OCI-LY7 (cell line): ENCODE measurements at regions not wholly inside any gene's neighbourhood (a gene's known extent, or its start where the extent isn't known, plus 50 kb on each side); places are given as distances from the start of the nearest gene placed in this dataset.
A peak's percentile ranks its signal among the peaks of the same experiment; 100 is the strongest.

Source experiments
- BruUV-seq: library from RNA; stranded (reverse); fragments of 400-500 nt; replicated peaks from 2 replicates; lab custom pipeline; 2021; lab: Mats Ljungman, UMichigan
- CTCF ChIA-PET: fragments of 300-600 bp; sonication (Branson Sonifier 250); formaldehyde crosslinking; loops from one replicate; lab custom pipeline; 2022; ENCODE audit warnings: antibody characterized with exemption; ENCODE audit not compliant: unreplicated experiment; lab: Charles Lee
- POLR2A ChIA-PET: fragments of 300-600 bp; sonication (Branson Sonifier 250); formaldehyde crosslinking; loops from one replicate; lab custom pipeline; 2022; ENCODE audit warnings: antibody characterized with exemption; lab: Charles Lee
- DNase-seq: peaks from one replicate; pipeline ENCODE4 v3.0.0-alpha.2; 2015; ENCODE audit warnings: low spot score
- H2AFZ ChIP-seq: fragments of 200-600 bp; sonication (generic), shearing (Covaris generic); 2 replicates; pipeline ENCODE4 v1.6.1; 2014; ENCODE audit warnings: mild to moderate bottlenecking, antibody characterized with exemption, low read length, moderate library complexity
- H3K27ac ChIP-seq: fragments of 200-600 bp; sonication (generic); 2 replicates; pipeline ENCODE4 v1.5.1; 2014; ENCODE audit warnings: mixed run types, low read depth, mild to moderate bottlenecking, moderate library complexity, low read length, inconsistent platforms; ENCODE audit not compliant: poor library complexity, severe bottlenecking
- H3K36me3 ChIP-seq: fragments of 200-600 bp; sonication (generic); 2 replicates; pipeline ENCODE4 v1.6.1; 2014; ENCODE audit warnings: mild to moderate bottlenecking, antibody characterized with exemption, low read length, moderate library complexity, mixed read lengths; ENCODE audit not compliant: insufficient read depth
- H3K4me1 ChIP-seq: fragments of 200-600 bp; sonication (generic); 2 replicates; pipeline ENCODE4 v1.5.1; 2014; ENCODE audit warnings: mild to moderate bottlenecking, low read length; ENCODE audit not compliant: insufficient read depth, poor library complexity, severe bottlenecking
- H3K4me2 ChIP-seq: fragments of 200-600 bp; sonication (generic); 2 replicates; pipeline ENCODE4 v1.6.1; 2014; ENCODE audit warnings: mild to moderate bottlenecking, low read length
- H3K4me3 ChIP-seq: fragments of 200-600 bp; sonication (generic); 2 replicates; pipeline ENCODE4 v1.5.1; 2014; ENCODE audit warnings: mild to moderate bottlenecking, low read depth, low read length; ENCODE audit not compliant: poor library complexity, severe bottlenecking
- H3K79me2 ChIP-seq: fragments of 200-600 bp; sonication (generic); 2 replicates; pipeline ENCODE4 v1.6.1; 2016; ENCODE audit warnings: low read depth, mild to moderate bottlenecking, low read length, moderate library complexity, mixed read lengths; ENCODE audit not compliant: insufficient read depth
- H3K9me2 ChIP-seq: fragments of 200-600 bp; sonication (generic); 2 replicates; pipeline ENCODE4 v1.6.1; 2016; ENCODE audit warnings: mild to moderate bottlenecking, low read length, mixed read lengths; ENCODE audit not compliant: insufficient read depth
- H3K9me3 ChIP-seq: fragments of 200-600 bp; sonication (generic); 2 replicates; pipeline ENCODE4 v1.6.1; 2014; ENCODE audit warnings: mild to moderate bottlenecking, mixed run types, low read length, mixed read lengths
- H4K20me1 ChIP-seq: fragments of 200-600 bp; sonication (generic); 2 replicates; pipeline ENCODE4 v1.6.1; 2014; ENCODE audit warnings: mild to moderate bottlenecking, antibody characterized with exemption, low read length, moderate library complexity, mixed read lengths; ENCODE audit not compliant: insufficient read depth
- EZH2phosphoT487 ChIP-seq: fragments of 200-600 bp; sonication (generic); IDR thresholded peaks from 2 replicates; pipeline ENCODE4 v1.6.1; 2018; ENCODE audit warnings: low read depth, borderline replicate concordance, mild to moderate bottlenecking, mixed run types, antibody characterized with exemption, low read length, moderate library complexity, mixed read lengths
- intact Hi-C: fragments of 100-400 bp; cut with micrococcal nuclease; formaldehyde crosslinking; loops from one replicate; pipeline ENCODE4 v1.10.0; 2022; ENCODE audit not compliant: unreplicated experiment
- TF ChIP-seq, protein P1 (sequence below): fragments of 200-600 bp; sonication (generic); conservative IDR thresholded peaks from 2 replicates; pipeline ENCODE4 v1.5.1; 2014; ENCODE audit warnings: mild to moderate bottlenecking, antibody characterized with exemption, low read length, moderate library complexity, mixed read lengths

DNA sequence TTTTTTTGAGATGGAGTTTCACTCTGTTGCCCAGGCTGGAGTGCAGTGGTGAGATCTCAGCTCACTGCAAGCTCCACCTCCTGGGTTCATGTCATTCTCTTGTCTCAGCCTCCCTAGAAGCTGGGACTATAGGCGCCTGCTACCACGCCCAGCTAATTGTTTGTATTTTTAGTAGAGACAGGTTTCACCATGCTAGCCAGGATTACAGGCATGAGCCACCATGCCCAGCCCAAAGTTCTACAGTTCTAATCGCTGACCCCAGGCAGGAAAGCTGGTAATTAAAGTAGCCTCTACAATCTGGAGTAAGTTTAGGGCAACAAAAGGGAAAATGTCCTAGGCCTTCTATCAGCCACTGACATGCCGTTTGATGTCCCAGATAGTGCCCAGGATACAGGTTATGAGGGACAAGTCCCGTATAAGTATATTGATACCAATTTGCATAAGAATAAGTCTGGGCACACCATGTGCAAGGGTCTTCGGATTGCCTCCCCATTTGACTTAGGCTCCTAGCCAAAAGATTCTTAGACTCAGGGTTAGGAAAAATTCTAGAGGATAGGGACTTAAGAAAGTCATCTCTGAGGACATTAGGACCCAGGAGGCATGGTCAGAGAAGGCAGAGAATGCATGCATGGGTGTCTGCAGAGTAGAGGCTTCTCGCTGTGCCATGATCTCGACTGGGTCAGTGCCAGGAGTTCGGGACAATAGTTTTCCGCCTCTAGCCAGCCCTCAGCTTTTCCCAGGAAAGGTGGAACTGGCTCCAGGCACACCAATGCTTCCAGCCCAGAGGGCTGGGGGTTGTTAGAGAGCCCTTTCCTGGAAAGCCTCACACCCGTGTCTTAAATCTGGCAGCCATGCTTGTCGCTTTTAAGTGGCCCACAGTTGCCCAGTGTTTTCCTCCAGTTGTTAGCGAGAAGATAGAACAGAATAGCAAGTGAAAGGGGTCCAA lies 1111.1 kb downstream of the TAF11L14 start:
- Histone ChIP-seq H2AFZ (peak overlapping the region; percentile 98), H3K79me2 (no peaks in the 10 kb centered on the region), H3K4me3 (peak overlapping the region; percentile 68), H3K9me3 (peaks cover 8% of the 10 kb centered on the region; the same call in 1 of the 2 replicates), H4K20me1 (no peaks in the 10 kb centered on the region), H3K36me3 (no peaks in the 10 kb centered on the region), H3K4me2 (peak overlapping the region; percentile 79), H3K4me1 (peaks cover 21% of the 10 kb centered on the region), H3K9me2 (no peaks in the 10 kb centered on the region), H3K27ac (peak overlapping the region; percentile 29)
- TF ChIP-seq, protein P1, sequence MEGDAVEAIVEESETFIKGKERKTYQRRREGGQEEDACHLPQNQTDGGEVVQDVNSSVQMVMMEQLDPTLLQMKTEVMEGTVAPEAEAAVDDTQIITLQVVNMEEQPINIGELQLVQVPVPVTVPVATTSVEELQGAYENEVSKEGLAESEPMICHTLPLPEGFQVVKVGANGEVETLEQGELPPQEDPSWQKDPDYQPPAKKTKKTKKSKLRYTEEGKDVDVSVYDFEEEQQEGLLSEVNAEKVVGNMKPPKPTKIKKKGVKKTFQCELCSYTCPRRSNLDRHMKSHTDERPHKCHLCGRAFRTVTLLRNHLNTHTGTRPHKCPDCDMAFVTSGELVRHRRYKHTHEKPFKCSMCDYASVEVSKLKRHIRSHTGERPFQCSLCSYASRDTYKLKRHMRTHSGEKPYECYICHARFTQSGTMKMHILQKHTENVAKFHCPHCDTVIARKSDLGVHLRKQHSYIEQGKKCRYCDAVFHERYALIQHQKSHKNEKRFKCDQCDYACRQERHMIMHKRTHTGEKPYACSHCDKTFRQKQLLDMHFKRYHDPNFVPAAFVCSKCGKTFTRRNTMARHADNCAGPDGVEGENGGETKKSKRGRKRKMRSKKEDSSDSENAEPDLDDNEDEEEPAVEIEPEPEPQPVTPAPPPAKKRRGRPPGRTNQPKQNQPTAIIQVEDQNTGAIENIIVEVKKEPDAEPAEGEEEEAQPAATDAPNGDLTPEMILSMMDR, result no peak
- no peak for TF ChIP-seq EZH2phosphoT487
- BruUV-seq, result no TSS peak
- DNase-seq, result peak; percentile 28
- ChIA-PET CTCF (no interaction called here), POLR2A (interaction anchor here (0.6 to 1.1 kb wide), 3 partner anchors 10 to 90 kb away, joined by 3 read pairs; no protein-coding TSS in a partner anchor)
- intact Hi-C loops, result no loop called here

- BruUV-seq, result no TSS peak
- Histone ChIP-seq H3K9me2 (no peaks in the 10 kb centered on the region), H3K79me2 (no peaks in the 10 kb centered on the region), H3K9me3 (peaks cover 8% of the 10 kb centered on the region; the same call in 1 of the 2 replicates), H3K4me2 (peak overlapping the region; percentile 79), H3K36me3 (no peaks in the 10 kb centered on the region), H2AFZ (peak overlapping the region; percentile 98), H3K27ac (peak overlapping the region; percentile 29), H4K20me1 (no peaks in the 10 kb centered on the region), H3K4me3 (peak overlapping the region; percentile 68), H3K4me1 (peaks cover 21% of the 10 kb centered on the region)
- TF ChIP-seq, protein P1, result no peak
- no peak for TF ChIP-seq EZH2phosphoT487
- ChIA-PET CTCF (no interaction called here), POLR2A (interaction anchor here (1.0 to 1.1 kb wide), 2 partner anchors 11 to 43 kb away, joined by 3 read pairs; no protein-coding TSS in a partner anchor)
- peak; percentile 76 for DNase-seq
- intact Hi-C loops, result no loop called here
Observed at GRCh38 chr5:18745988-18746615, 1111.8 kb downstream of the TAF11L14 start.
